Neural progenitor cell (in vitro differentiated cells): ENCODE measurements at regions not wholly inside any gene's neighbourhood (a gene's known extent, or its start where the extent isn't known, plus 50 kb on each side); places are given as distances from the start of the nearest gene placed in this dataset.

Experiments
- DNase-seq: peaks from one replicate; pipeline ENCODE4 v3.0.0-alpha.2; 2016; ENCODE audit warnings: low spot score
- H2AFZ ChIP-seq: fragments of 200-600 bp; sonication (generic); replicated peaks from 2 replicates; pipeline ENCODE4 v1.6.1; 2016; ENCODE audit warnings: antibody characterized with exemption
- H3F3A ChIP-seq: fragments of 200-600 bp; sonication (generic); 2 replicates; pipeline ENCODE4 v1.6.1; 2016; ENCODE audit warnings: antibody characterized with exemption, low read depth
- H3K27ac ChIP-seq: fragments of 200-600 bp; sonication (generic); 2 replicates; pipeline ENCODE4 v1.5.1; 2016; ENCODE audit warnings: mild to moderate bottlenecking
- H3K27me3 ChIP-seq: fragments of 200-600 bp; sonication (generic); 2 replicates; pipeline ENCODE4 v1.6.1; 2016; ENCODE audit warnings: mild to moderate bottlenecking, moderate library complexity
- H3K36me3 ChIP-seq: fragments of 200-600 bp; sonication (generic); 2 replicates; pipeline ENCODE4 v1.5.1; 2016
- H3K4me1 ChIP-seq: fragments of 200-600 bp; sonication (generic); 2 replicates; pipeline ENCODE4 v1.6.1; 2016; ENCODE audit warnings: mixed run types
- H3K4me2 ChIP-seq: fragments of 200-600 bp; sonication (generic); 2 replicates; pipeline ENCODE4 v1.6.1; 2016
- H3K4me3 ChIP-seq: fragments of 200-600 bp; sonication (generic); 2 replicates; pipeline ENCODE4 v1.5.1; 2016
- H3K79me2 ChIP-seq: fragments of 200-600 bp; sonication (generic); 2 replicates; pipeline ENCODE4 v1.6.1; 2016; ENCODE audit warnings: low read depth
- H3K9ac ChIP-seq: fragments of 200-600 bp; sonication (generic); 2 replicates; pipeline ENCODE4 v1.6.1; 2016
- H3K9me3 ChIP-seq: fragments of 200-600 bp; sonication (generic); 2 replicates; pipeline ENCODE4 v1.5.1; 2016; ENCODE audit warnings: low read depth
- H4K20me1 ChIP-seq: fragments of 200-600 bp; sonication (generic); 2 replicates; pipeline ENCODE4 v1.6.1; 2016; ENCODE audit warnings: low read depth
- H3K27ac Mint-ChIP-seq: 3 replicates; pipeline ENCODE4 v1.8.0; 2021; ENCODE audit warnings: mixed read lengths
- H3K27me3 Mint-ChIP-seq: 2 replicates; pipeline ENCODE4 v1.8.0; 2022; ENCODE audit warnings: low read depth, mild to moderate bottlenecking, inconsistent platforms, moderate library complexity, mixed read lengths; ENCODE audit not compliant: insufficient read depth
- H3K36me3 Mint-ChIP-seq: 3 replicates; pipeline ENCODE4 v1.8.0; 2021; ENCODE audit warnings: mixed read lengths
- H3K4me1 Mint-ChIP-seq: 3 replicates; pipeline ENCODE4 v1.8.0; 2021; ENCODE audit warnings: mixed read lengths
- H3K4me3 Mint-ChIP-seq: 3 replicates; pipeline ENCODE4 v1.8.0; 2021; ENCODE audit warnings: mild to moderate bottlenecking, moderate library complexity, mixed read lengths
- H3K9me3 Mint-ChIP-seq: 3 replicates; pipeline ENCODE4 v1.8.0; 2020; ENCODE audit warnings: mixed read lengths
- CTCF ChIP-seq: fragments of 200-600 bp; sonication (generic); IDR thresholded peaks from 2 replicates; pipeline ENCODE4 v1.5.1; 2017; ENCODE audit warnings: antibody characterized with exemption, mild to moderate bottlenecking
- EZH2 ChIP-seq: fragments of 200-600 bp; sonication (generic); IDR thresholded peaks from 2 replicates; pipeline ENCODE4 v1.6.1; 2017; ENCODE audit warnings: antibody characterized with exemption, mild to moderate bottlenecking, moderate library complexity
- EZH2phosphoT487 ChIP-seq: fragments of 200-600 bp; sonication (generic); IDR thresholded peaks from 2 replicates; pipeline ENCODE4 v1.6.1; 2017; ENCODE audit warnings: antibody characterized with exemption

GRCh38 chr13:44156294-44156658, 217.3 kb upstream of the SERP2 start:
- Histone ChIP-seq H3F3A (no peaks in the 10 kb centered on the region), H3K4me2 (no peak overlapping the region), H3K27ac (no peak overlapping the region), H3K36me3 (no peaks in the 10 kb centered on the region), H3K9ac (no peak overlapping the region), H3K9me3 (no peaks in the 10 kb centered on the region), H4K20me1 (no peaks in the 10 kb centered on the region), H3K4me3 (no peak overlapping the region), H3K79me2 (no peaks in the 10 kb centered on the region), H2AFZ (peak overlapping the region; percentile 90), H3K4me1 (peaks cover 7% of the 10 kb centered on the region), H3K27me3 (no peaks in the 10 kb centered on the region)
- Mint-ChIP-seq H3K4me3 (no peak overlapping the region), H3K27ac (peak overlapping the region; percentile 85), H3K9me3 (no peaks in the 10 kb centered on the region), H3K4me1 (peaks cover 13% of the 10 kb centered on the region), H3K36me3 (no peaks in the 10 kb centered on the region), H3K27me3 (peaks cover 13% of the 10 kb centered on the region)
- TF ChIP-seq CTCF (no peak), EZH2phosphoT487 (no peak), EZH2 (no peak)
- no peak for DNase-seq

GRCh38 chr13:44157606-44158005, 216.0 kb upstream of the SERP2 start:
- Histone ChIP-seq H3K27me3 (no peaks in the 10 kb centered on the region), H2AFZ (no peak overlapping the region), H3K4me3 (no peak overlapping the region), H3K9me3 (no peaks in the 10 kb centered on the region), H3K36me3 (no peaks in the 10 kb centered on the region), H4K20me1 (no peaks in the 10 kb centered on the region), H3K9ac (no peak overlapping the region), H3K4me2 (no peak overlapping the region), H3F3A (no peaks in the 10 kb centered on the region), H3K79me2 (no peaks in the 10 kb centered on the region), H3K27ac (no peak overlapping the region), H3K4me1 (peaks cover 7% of the 10 kb centered on the region)
- DNase-seq = no peak
- H3K27ac Mint-ChIP-seq = no peak overlapping the region
- no peaks in the 10 kb centered on the region for H3K9me3 Mint-ChIP-seq
- no peak overlapping the region for H3K4me3 Mint-ChIP-seq
- peaks cover 11% of the 10 kb centered on the region for H3K4me1 Mint-ChIP-seq
- H3K27me3 Mint-ChIP-seq = peaks cover 13% of the 10 kb centered on the region
- TF ChIP-seq CTCF = no peak
- no peak for TF ChIP-seq EZH2phosphoT487
- no peak for TF ChIP-seq EZH2
- H3K36me3 Mint-ChIP-seq = no peaks in the 10 kb centered on the region

GRCh38 chr13:44158098-44158521, 215.5 kb upstream of the SERP2 start:
- TF ChIP-seq CTCF = no peak
- TF ChIP-seq EZH2 = no peak
- no peaks in the 10 kb centered on the region for H4K20me1 ChIP-seq
- no peaks in the 10 kb centered on the region for H3K36me3 Mint-ChIP-seq
- H3K27me3 ChIP-seq = no peaks in the 10 kb centered on the region
- H3K36me3 ChIP-seq = no peaks in the 10 kb centered on the region
- no peak for DNase-seq
- H3K9me3 ChIP-seq = no peaks in the 10 kb centered on the region
- H3K9ac ChIP-seq = no peak overlapping the region
- no peak overlapping the region for H3K27ac Mint-ChIP-seq
- no peak overlapping the region for H3K4me3 ChIP-seq
- H3F3A ChIP-seq = no peaks in the 10 kb centered on the region
- H3K27me3 Mint-ChIP-seq = peaks cover 13% of the 10 kb centered on the region
- no peaks in the 10 kb centered on the region for H3K79me2 ChIP-seq
- H2AFZ ChIP-seq = no peak overlapping the region
- peaks cover 11% of the 10 kb centered on the region for H3K4me1 Mint-ChIP-seq
- H3K4me3 Mint-ChIP-seq = no peak overlapping the region
- no peak overlapping the region for H3K4me2 ChIP-seq
- H3K9me3 Mint-ChIP-seq = no peaks in the 10 kb centered on the region
- no peak overlapping the region for H3K27ac ChIP-seq
- H3K4me1 ChIP-seq = peaks cover 7% of the 10 kb centered on the region
